Liver (tissue), 3 donors: ENCODE measurements at regions not wholly inside any gene's neighbourhood (a gene's known extent, or its start where the extent isn't known, plus 50 kb on each side); places are given as distances from the start of the nearest gene placed in this dataset.

ENCODE experiments used
- ATF3 ChIP-seq: IDR thresholded peaks from 2 replicates; pipeline ENCODE4 v1.6.1; 2016; ENCODE audit warnings: antibody characterized with exemption
- CTCF ChIP-seq: fragments of 150-350 bp; IDR thresholded peaks from 2 replicates; pipeline ENCODE4 v1.5.1; 2017; ENCODE audit warnings: improper control_type of control experiment, low read depth, low read length; ENCODE audit not compliant: missing input control
- HNF4A ChIP-seq, 2 donors: conservative IDR thresholded peaks; 2 replicates each; pipeline ENCODE4 v1.6.1; 2016; ENCODE audit warnings: antibody characterized with exemption in 2 of 2, mild to moderate bottlenecking in 2 of 2
- JUND ChIP-seq, 2 donors: IDR thresholded peaks; 2 replicates each; pipeline ENCODE4 v1.6.1; 2016; ENCODE audit warnings: antibody characterized with exemption in 2 of 2
- NR2F2 ChIP-seq: IDR thresholded peaks from 2 replicates; pipeline ENCODE4 v1.6.1; 2016; ENCODE audit warnings: antibody characterized with exemption
- REST ChIP-seq: IDR thresholded peaks from 2 replicates; pipeline ENCODE4 v1.6.1; 2016; ENCODE audit warnings: antibody characterized with exemption, mild to moderate bottlenecking
- SP1 ChIP-seq: IDR thresholded peaks from 2 replicates; pipeline ENCODE4 v1.6.1; 2018; ENCODE audit warnings: antibody characterized with exemption, mild to moderate bottlenecking
- TAF1 ChIP-seq: conservative IDR thresholded peaks from 2 replicates; pipeline ENCODE4 v1.6.1; 2016; ENCODE audit warnings: antibody characterized with exemption, mild to moderate bottlenecking
- YY1 ChIP-seq: IDR thresholded peaks from 2 replicates; pipeline ENCODE4 v1.6.1; 2016; ENCODE audit warnings: antibody characterized with exemption, mild to moderate bottlenecking
- donor health status: healthy.
- donor health status: healthy.

GRCh38 chr5:130715541-130715940 lies 449.5 kb downstream of the HINT1 start:
- TF ChIP-seq SP1, result no peak
- TF ChIP-seq CTCF, result no peak
- no peak for TF ChIP-seq JUND (IDR thresholded peaks at IDR 0.05)
- TF ChIP-seq ATF3, result no peak
- no peak for TF ChIP-seq HNF4A (conservative IDR thresholded peaks at IDR 0.05)
- no peak for TF ChIP-seq NR2F2
- TF ChIP-seq TAF1, result no peak
- TF ChIP-seq REST, result no peak
- TF ChIP-seq YY1, result no peak
